HL-60 (cell line): ENCODE measurements at regions not wholly inside any gene's neighbourhood (a gene's known extent, or its start where the extent isn't known, plus 50 kb on each side); places are given as distances from the start of the nearest gene placed in this dataset.

Source experiments
- DNase-seq, 2 experiments: peaks; one replicate each; pipeline ENCODE4 v3.0.0-alpha.2; 2010 to 2020; ENCODE audit warnings: low read depth in 1 of 2, low spot score in 1 of 2
- H3K27ac ChIP-seq: fragments of 250-450 bp; sonication (Bioruptor Pico); replicated peaks from 2 replicates; pipeline ENCODE4 v1.5.1; 2020; ENCODE audit warnings: mild to moderate bottlenecking, moderate library complexity
- H3K27me3 ChIP-seq: fragments of 250-450 bp; sonication (Bioruptor Pico); 2 replicates; pipeline ENCODE4 v1.5.1; 2021; ENCODE audit warnings: mild to moderate bottlenecking, moderate library complexity; ENCODE audit not compliant: insufficient read depth, poor library complexity, severe bottlenecking
- H3K4me3 ChIP-seq: replicated peaks from 2 replicates; pipeline ENCODE4 v1.5.1; 2011; ENCODE audit warnings: mild to moderate bottlenecking, control low read depth, low read length; ENCODE audit not compliant: insufficient read depth
- CTCF ChIP-seq: IDR thresholded peaks from one replicate; pipeline ENCODE4 v1.5.1; 2011; ENCODE audit warnings: low read length, control low read depth, inconsistent platforms; ENCODE audit not compliant: insufficient read depth
- GABPA ChIP-seq: IDR thresholded peaks from 2 replicates; pipeline ENCODE4 v1.6.1; 2012; ENCODE audit warnings: low read depth
- POLR2AphosphoS5 ChIP-seq: IDR thresholded peaks from 2 replicates; pipeline ENCODE4 v1.6.1; 2012; ENCODE audit warnings: low read depth
- REST ChIP-seq: IDR thresholded peaks from 2 replicates; pipeline ENCODE4 v1.6.1; 2012; ENCODE audit warnings: low read depth; ENCODE audit not compliant: insufficient replicate concordance
- SPI1 ChIP-seq: IDR thresholded peaks from 2 replicates; pipeline ENCODE4 v1.6.1; 2012; ENCODE audit warnings: low read depth, mild to moderate bottlenecking, borderline replicate concordance

- no peak for DNase-seq
- no peak for TF ChIP-seq CTCF
- H3K27me3 ChIP-seq = no peaks in the 10 kb centered on the region
- no peak overlapping the region for H3K27ac ChIP-seq
- H3K4me3 ChIP-seq = no peak overlapping the region
Measured at GRCh38 chr11:109510316-109510715, 88.3 kb downstream of the C11orf87 start.

DNA sequence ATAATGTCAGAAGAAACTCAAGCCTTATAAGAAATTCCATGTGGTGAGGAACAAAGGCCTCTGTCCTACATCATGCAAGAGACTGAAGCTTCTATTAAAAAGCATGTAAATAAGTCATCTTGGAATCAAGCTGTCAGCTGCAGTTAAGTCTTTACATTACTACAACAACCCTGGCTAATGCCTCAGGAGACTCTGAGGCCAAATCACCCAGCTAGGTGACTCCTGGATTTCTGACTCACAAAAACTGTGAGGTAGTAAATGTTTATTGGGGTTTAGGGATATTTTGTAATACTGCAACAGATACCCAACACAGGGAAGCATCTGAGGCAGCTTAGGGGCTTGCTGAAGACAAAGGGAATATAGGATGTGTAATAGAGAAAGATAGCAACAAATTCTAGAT, 89.6 kb downstream of the C11orf87 start:
- TF ChIP-seq POLR2AphosphoS5 (no peak), GABPA (no peak), REST (no peak), CTCF (no peak), SPI1 (no peak)
- no peak overlapping the region for H3K4me3 ChIP-seq
- no peak for DNase-seq

GRCh38 chr11:109512249-109512648, 90.3 kb downstream of the C11orf87 start:
- H3K27me3 ChIP-seq = no peaks in the 10 kb centered on the region
- DNase-seq = no peak
- H3K4me3 ChIP-seq = no peak overlapping the region
- H3K27ac ChIP-seq = peak overlapping the region; percentile 83
- TF ChIP-seq GABPA = no peak
- TF ChIP-seq SPI1 = no peak
- no peak for TF ChIP-seq CTCF
- no peak for TF ChIP-seq POLR2AphosphoS5

More for the DNA sequence above, 89.6 kb downstream of the C11orf87 start:
- no peaks in the 10 kb centered on the region for H3K27me3 ChIP-seq
- H3K27ac ChIP-seq = peak overlapping the region; percentile 83

DNA sequence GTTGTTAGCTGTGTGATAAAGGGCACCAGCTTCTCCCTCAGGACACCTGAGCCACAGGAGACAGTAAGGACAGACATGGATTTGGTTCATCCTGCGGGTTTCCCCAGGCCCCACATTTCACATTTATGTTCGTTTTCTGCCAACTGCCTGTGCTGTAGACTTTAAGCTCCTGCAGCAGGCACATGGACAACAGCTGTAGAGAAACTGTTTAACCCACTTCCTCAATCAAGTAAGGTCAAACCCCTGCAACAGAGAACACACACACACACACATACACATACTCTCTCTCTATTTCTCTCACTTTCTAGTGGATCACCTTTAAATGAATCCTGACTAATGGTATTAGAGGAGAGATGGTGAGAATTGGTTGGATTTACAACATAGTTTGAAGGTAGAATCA, 90.7 kb downstream of the C11orf87 start:
- H3K4me3 ChIP-seq = no peak overlapping the region
- TF ChIP-seq POLR2AphosphoS5 (peak; percentile 96), SPI1 (peak; percentile 97), REST (peak; percentile 23), GABPA (peak; percentile 49; the same call in 1 of the 2 replicates), CTCF (no peak)
- H3K27ac ChIP-seq = peak overlapping the region; percentile 83
- no peaks in the 10 kb centered on the region for H3K27me3 ChIP-seq
- peak; percentile 55 to 85 for DNase-seq
